ENCODE measurements at regions not wholly inside any gene's neighbourhood (a gene's known extent, or its start where the extent isn't known, plus 50 kb on each side); places are given as distances from the start of the nearest gene placed in this dataset.

DNA sequence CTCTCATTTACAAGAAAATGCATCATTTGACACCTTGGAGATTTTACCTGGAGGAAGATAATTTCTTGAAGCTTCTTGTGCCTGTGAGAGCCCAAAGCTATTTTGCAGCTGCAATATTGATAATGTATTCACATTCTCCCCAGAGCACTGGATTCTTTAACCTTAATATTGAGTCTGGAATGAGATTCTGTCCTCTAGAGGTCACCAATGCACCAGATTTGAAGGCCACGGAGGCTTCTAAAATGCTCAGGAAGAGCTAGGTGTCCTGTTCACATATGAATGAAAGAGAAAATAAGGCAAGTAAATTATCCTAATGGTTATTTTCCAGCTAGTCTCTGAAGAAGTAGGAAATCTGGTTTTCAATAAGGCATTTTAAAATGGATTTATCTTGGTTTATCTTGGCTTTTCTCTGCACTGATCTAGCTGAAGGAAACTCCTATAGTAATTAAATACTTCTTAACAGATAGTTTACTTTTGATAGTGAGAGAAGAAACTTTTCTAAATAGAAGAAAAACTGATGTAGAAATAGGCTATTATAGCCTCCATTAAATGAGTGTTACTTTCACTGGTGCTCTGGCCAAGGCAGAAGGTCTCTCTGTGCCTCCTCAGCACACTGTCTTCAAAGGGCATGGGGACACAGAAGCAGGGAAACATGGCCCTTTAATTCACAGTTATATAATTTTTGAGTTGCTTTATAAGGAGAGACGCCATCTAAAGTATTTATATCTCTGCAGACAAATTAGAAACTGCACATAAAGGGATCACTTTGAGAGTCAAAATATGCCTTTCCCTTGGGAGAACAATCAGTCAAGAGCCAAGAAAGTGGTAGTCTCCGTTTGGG is 297.0 kb upstream of the ACTBL2 start:
- intact Hi-C loops (cut with micrococcal nuclease): loop anchor here (2.0 to 10.0 kb wide), 2 partner anchors 485 to 681 kb away; partner anchors contain the start of gene PLK2
- peaks cover 16% of the 10 kb centered on the region for H3K27me3 Mint-ChIP-seq (ENCODE audit: low read depth)
- no peaks in the 10 kb centered on the region for H3K4me1 Mint-ChIP-seq (ENCODE audit: low read depth)
- no peaks in the 10 kb centered on the region for H3K9me3 Mint-ChIP-seq
- H3K4me3 Mint-ChIP-seq (ENCODE audit: low read depth): no peak overlapping the region
- no peaks in the 10 kb centered on the region for H3K36me3 Mint-ChIP-seq (ENCODE audit: low read depth)
- H3K27ac Mint-ChIP-seq: no peak overlapping the region
- DNase-seq (ENCODE audit: low spot score): no peak

DNA sequence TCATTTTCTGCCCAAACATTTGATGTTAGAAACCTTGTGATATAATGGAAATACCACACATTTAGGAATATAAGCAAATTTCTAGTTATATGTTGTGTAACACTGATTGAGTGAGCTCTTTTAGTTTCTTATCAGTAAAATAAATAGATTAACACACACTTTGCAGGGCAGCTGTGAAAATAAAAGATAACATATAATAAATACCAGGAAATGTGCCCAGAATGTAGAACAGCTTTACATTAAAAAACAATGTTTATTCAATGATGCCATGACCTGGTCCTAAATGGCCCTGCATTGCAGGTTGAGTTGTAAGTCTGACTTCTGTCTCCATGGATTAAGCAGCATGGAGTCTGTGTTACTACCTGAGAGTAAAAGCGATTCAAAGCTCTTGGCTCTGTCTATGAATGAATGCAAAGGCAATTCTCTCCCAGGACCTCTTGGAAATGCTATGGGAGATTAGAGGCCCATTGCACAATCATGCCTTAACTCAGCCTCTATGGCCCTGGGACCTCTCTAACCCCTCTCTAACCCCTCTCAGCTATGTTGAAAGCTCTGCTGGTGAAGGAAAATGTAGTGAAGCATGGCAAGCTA is 296.0 kb upstream of the ACTBL2 start:
- Mint-ChIP-seq H3K36me3 (ENCODE audit: low read depth) (no peaks in the 10 kb centered on the region), H3K4me1 (ENCODE audit: low read depth) (no peaks in the 10 kb centered on the region), H3K27me3 (ENCODE audit: low read depth) (peaks cover 16% of the 10 kb centered on the region), H3K9me3 (no peaks in the 10 kb centered on the region), H3K4me3 (ENCODE audit: low read depth) (no peak overlapping the region), H3K27ac (no peak overlapping the region)
- intact Hi-C loops (cut with micrococcal nuclease): loop anchor here (2.0 to 10.0 kb wide), 2 partner anchors 484 to 682 kb away; partner anchors contain the start of gene PLK2
- DNase-seq (ENCODE audit: low spot score): no peak

DNA sequence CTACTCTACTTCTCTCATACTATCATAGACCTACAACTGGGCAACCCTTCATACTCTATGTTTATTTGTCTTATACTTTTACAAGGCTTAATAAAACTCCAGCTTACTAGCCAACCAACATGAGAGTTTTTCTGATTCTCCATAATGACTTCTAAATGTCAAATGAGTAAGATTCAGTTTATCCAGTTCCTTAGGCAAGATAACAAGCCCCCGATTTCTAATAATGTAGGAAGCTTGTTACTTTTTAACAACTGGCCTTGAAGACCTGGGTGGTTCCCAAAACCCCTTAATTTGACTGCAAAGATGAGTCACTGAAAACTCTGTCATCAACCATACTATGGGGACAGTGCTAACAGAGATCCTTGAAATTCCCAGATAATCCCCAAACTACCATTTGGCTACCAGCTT is 294.6 kb upstream of the ACTBL2 start:
- Mint-ChIP-seq H3K27ac (no peak overlapping the region), H3K36me3 (ENCODE audit: low read depth) (no peaks in the 10 kb centered on the region), H3K4me1 (ENCODE audit: low read depth) (no peaks in the 10 kb centered on the region), H3K27me3 (ENCODE audit: low read depth) (peaks cover 16% of the 10 kb centered on the region), H3K9me3 (no peaks in the 10 kb centered on the region), H3K4me3 (ENCODE audit: low read depth) (no peak overlapping the region)
- intact Hi-C loops (cut with micrococcal nuclease): loop anchor here (10.0 kb wide), 1 partner anchor 482 kb away; no protein-coding TSS in a partner anchor
- DNase-seq (ENCODE audit: low spot score): no peak

DNA sequence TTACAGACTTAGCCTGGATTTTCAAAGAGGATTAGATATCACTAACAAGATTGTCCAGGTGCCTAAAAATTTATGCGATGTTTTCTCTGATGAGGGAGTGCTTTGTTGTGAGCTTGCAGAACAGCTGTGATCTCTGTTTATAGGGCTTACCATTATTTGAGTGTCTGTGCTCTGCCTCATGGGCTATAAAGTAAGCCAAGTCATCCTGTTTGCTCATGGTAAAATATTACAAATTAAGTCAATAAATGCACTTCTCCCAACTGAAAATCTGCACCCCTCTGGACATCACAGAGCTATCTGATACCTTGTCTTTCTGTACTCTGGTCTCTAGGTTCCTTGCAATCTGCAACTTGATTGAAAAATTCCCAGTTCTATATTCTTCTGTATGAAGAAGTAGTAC is 293.4 kb upstream of the ACTBL2 start:
- DNase-seq (ENCODE audit: low spot score): no peak
- no peak overlapping the region for H3K4me3 Mint-ChIP-seq (ENCODE audit: low read depth)
- intact Hi-C loops (cut with micrococcal nuclease): loop anchor here (10.0 kb wide), 1 partner anchor 481 kb away; no protein-coding TSS in a partner anchor
- H3K9me3 Mint-ChIP-seq: no peaks in the 10 kb centered on the region
- no peaks in the 10 kb centered on the region for H3K36me3 Mint-ChIP-seq (ENCODE audit: low read depth)
- H3K27me3 Mint-ChIP-seq (ENCODE audit: low read depth): peaks cover 12% of the 10 kb centered on the region
- no peaks in the 10 kb centered on the region for H3K4me1 Mint-ChIP-seq (ENCODE audit: low read depth)
- H3K27ac Mint-ChIP-seq: no peak overlapping the region

DNA sequence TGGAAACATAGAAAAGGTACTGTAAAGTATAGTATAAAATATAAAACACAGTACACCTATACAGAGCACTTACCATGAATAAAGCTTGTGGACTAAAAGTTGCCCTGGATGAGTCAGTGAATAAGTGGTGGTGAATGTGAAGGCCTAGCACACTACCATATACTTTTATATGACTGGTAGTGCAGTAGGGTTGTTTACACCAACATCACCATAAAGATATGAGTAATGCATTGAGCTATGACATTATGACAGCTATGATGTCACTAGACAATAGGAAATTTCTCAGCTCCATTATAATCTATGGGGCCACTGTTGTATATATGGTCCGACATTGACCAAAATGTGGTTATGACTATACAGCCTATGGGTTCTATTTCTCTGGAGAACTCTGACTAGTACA is 291.8 kb upstream of the ACTBL2 start:
- H3K36me3 Mint-ChIP-seq (ENCODE audit: low read depth): no peaks in the 10 kb centered on the region
- H3K9me3 Mint-ChIP-seq: no peaks in the 10 kb centered on the region
- H3K27ac Mint-ChIP-seq: no peak overlapping the region
- intact Hi-C loops (cut with micrococcal nuclease): loop anchor here (10.0 kb wide), 1 partner anchor 480 kb away; no protein-coding TSS in a partner anchor
- DNase-seq (ENCODE audit: low spot score): no peak
- no peaks in the 10 kb centered on the region for H3K4me1 Mint-ChIP-seq (ENCODE audit: low read depth)
- H3K4me3 Mint-ChIP-seq (ENCODE audit: low read depth): no peak overlapping the region
- peaks cover 9% of the 10 kb centered on the region for H3K27me3 Mint-ChIP-seq (ENCODE audit: low read depth)

DNA sequence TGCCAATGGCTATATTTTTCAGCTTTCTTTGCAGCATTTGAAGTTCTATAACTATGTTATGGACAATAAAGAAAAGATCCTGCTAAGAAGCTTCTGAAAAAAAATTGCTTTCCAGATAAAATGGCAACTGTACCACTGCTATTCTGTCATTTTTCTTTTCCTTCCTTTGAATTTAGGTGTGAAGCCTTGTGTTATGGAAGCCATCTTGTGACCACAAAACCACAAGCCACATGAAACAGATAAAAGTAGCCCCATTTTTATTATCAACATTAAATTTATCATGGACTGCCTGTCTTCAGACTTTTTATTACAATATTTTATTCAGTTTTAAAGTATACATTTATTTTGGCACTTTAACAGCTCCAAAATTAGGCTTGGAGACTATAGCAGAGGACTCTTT is 289.9 kb upstream of the ACTBL2 start:
- intact Hi-C loops (cut with micrococcal nuclease): loop anchor here (10.0 kb wide), 1 partner anchor 478 kb away; no protein-coding TSS in a partner anchor
- H3K4me3 Mint-ChIP-seq (ENCODE audit: low read depth): no peak overlapping the region

DNA sequence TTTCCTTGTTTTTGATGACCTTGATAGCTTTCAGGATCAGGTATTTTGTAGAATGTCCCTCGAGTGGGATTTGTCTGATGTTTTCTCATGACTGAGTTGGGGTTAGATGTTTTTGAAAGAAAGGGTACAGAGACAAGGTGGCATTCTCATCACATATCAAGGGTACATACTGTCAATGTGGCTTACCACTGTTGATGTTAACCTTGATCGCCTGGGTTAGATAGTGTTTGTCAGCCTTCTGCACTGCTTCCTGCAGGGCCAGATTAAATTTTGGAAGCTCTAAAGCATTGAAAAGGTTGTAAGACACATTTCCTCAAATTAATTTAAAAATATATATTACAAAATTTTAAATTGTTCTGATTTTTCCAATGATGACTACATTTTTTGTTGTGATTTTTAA is 287.4 kb upstream of the ACTBL2 start:
- H3K4me1 Mint-ChIP-seq (ENCODE audit: low read depth): no peaks in the 10 kb centered on the region

More for the DNA sequence above, 289.9 kb upstream of the ACTBL2 start:
- H3K9me3 Mint-ChIP-seq: no peaks in the 10 kb centered on the region
- DNase-seq (ENCODE audit: low spot score): no peak
- no peaks in the 10 kb centered on the region for H3K36me3 Mint-ChIP-seq (ENCODE audit: low read depth)
- no peaks in the 10 kb centered on the region for H3K4me1 Mint-ChIP-seq (ENCODE audit: low read depth)
- peaks cover 7% of the 10 kb centered on the region for H3K27me3 Mint-ChIP-seq (ENCODE audit: low read depth)
- no peak overlapping the region for H3K27ac Mint-ChIP-seq

DNA sequence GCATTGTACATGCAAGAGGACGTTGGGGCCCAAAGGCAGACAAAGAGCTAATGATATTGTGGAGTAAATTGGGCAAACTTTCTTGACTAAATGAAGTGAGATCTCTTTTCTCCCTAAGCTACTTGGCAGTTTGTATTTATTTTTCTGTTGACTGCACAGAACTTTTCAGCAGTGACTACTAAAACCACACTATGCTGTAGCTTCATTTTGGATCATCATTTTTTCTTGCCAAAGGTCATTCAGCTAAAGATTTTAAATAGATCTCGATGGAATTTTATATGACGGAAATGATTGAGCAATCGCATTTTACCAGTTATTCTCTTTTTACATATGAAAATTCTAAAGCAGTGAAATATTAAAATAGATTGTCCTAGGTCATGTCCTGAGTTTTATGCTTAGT is 286.1 kb upstream of the ACTBL2 start:
- intact Hi-C loops (cut with micrococcal nuclease): no loop called here
- no peaks in the 10 kb centered on the region for H3K4me1 Mint-ChIP-seq (ENCODE audit: low read depth)
- H3K9me3 Mint-ChIP-seq: no peaks in the 10 kb centered on the region
- H3K27me3 Mint-ChIP-seq (ENCODE audit: low read depth): no peaks in the 10 kb centered on the region
- no peaks in the 10 kb centered on the region for H3K36me3 Mint-ChIP-seq (ENCODE audit: low read depth)
- no peak overlapping the region for H3K27ac Mint-ChIP-seq
- no peak overlapping the region for H3K4me3 Mint-ChIP-seq (ENCODE audit: low read depth)
- DNase-seq (ENCODE audit: low spot score): no peak

More for the DNA sequence above, 287.4 kb upstream of the ACTBL2 start:
- Mint-ChIP-seq H3K27me3 (ENCODE audit: low read depth) (no peaks in the 10 kb centered on the region), H3K36me3 (ENCODE audit: low read depth) (no peaks in the 10 kb centered on the region), H3K4me3 (ENCODE audit: low read depth) (no peak overlapping the region), H3K9me3 (no peaks in the 10 kb centered on the region), H3K27ac (no peak overlapping the region)
- intact Hi-C loops (cut with micrococcal nuclease): loop anchor here (10.0 kb wide), 1 partner anchor 475 kb away; no protein-coding TSS in a partner anchor
- no peak for DNase-seq (ENCODE audit: low spot score)

DNA sequence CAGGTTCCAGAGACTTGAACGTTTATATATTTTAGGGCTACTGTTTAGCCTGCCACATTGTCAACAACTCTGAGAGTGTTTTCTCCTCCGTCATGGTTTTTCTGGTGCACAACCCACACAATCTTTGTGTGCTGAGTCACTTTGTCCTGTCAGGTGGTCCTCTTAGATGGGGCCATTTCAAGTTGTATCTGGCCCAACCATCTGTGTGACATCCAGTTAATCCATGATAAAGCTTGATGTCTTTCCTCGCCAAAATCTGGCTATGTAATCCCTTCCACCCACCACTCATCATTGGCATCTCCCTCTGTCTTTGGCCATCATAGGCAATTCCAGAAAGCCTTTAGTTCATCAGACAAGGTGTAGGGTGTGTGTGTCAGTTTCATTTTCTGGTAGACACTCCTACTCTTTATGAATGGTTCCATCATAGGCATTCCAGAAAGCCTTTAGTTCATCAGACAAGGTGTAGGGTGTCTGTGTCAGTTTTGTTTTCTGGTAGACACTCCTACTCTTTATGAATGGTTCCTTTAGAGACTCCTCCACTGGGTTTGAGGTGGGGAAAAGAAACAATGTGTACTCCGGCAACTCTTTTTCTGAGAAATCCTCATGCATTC is 282.0 kb upstream of the ACTBL2 start:
- no peaks in the 10 kb centered on the region for H3K27me3 Mint-ChIP-seq (ENCODE audit: low read depth)
- H3K4me1 Mint-ChIP-seq (ENCODE audit: low read depth): no peaks in the 10 kb centered on the region
- no peak for DNase-seq (ENCODE audit: low spot score)
- H3K9me3 Mint-ChIP-seq: no peaks in the 10 kb centered on the region
- H3K36me3 Mint-ChIP-seq (ENCODE audit: low read depth): no peaks in the 10 kb centered on the region
- intact Hi-C loops (cut with micrococcal nuclease): no loop called here
- H3K4me3 Mint-ChIP-seq (ENCODE audit: low read depth): no peak overlapping the region
- no peak overlapping the region for H3K27ac Mint-ChIP-seq

DNA sequence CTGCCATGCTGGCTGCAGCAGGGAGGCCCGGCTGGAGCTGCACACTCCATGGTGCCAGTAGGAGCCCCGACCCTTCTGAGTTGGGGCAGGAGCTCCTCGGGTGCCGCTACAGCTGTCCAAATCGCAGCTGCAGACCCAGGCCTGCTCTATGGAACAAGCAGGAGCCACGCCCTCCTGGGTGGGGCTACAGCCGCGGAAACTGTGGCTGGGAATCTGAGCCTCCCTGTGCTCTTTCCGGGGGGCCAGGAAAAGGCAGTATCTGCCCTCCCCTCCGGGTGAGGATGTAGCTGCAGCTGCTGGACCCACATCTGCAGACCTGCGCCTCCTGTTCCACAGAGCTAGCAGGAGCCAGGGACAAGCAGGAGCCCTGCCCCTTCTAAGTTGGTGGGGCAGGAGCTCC is 278.9 kb upstream of the ACTBL2 start:
- Mint-ChIP-seq H3K27ac (no peak overlapping the region), H3K9me3 (no peaks in the 10 kb centered on the region), H3K4me1 (ENCODE audit: low read depth) (no peaks in the 10 kb centered on the region), H3K27me3 (ENCODE audit: low read depth) (no peaks in the 10 kb centered on the region), H3K4me3 (ENCODE audit: low read depth) (no peak overlapping the region), H3K36me3 (ENCODE audit: low read depth) (no peaks in the 10 kb centered on the region)
- DNase-seq (ENCODE audit: low spot score): no peak
- intact Hi-C loops (cut with micrococcal nuclease): no loop called here

DNA sequence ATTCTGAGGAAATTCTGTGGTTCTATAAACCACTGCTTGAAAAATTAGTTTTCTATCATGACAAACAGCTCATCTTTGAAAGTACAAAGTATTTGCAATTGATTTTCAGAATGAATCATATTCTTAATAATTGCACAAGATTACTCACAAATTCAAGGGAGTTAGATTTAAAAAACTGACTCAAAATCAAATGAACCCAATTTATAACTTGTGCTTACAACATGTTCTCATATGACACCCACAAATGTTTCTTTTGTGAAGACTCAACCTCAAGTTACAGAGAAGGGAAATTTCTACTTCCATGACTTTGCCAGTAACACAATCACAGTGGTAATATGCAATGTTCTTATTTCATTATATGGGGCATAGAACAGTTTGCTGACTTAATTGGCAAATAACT is 272.0 kb upstream of the ACTBL2 start:
- Mint-ChIP-seq H3K36me3 (ENCODE audit: low read depth) (no peaks in the 10 kb centered on the region), H3K4me1 (ENCODE audit: low read depth) (no peaks in the 10 kb centered on the region), H3K27ac (no peak overlapping the region), H3K27me3 (ENCODE audit: low read depth) (no peaks in the 10 kb centered on the region), H3K9me3 (no peaks in the 10 kb centered on the region), H3K4me3 (ENCODE audit: low read depth) (no peak overlapping the region)
- DNase-seq (ENCODE audit: low spot score): no peak
- intact Hi-C loops (cut with micrococcal nuclease): no loop called here

DNA sequence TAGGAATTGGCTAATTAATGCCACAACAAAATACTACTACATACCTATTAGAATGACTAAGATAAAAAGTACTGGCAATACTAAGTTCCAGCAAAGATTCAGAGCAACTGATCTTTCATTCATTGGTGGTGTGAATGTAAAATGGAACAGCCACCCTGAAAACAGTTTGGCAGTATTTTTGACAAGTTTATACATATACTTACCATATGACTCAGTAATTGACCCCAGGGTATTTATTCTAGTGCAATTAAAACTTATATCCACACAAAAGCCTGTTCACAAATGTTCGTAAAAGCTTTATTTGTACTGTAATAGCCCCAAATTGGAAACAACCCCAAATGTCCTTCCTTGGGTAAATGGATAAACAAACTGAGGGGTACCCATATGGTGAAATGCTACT is 270.8 kb upstream of the ACTBL2 start:
- Mint-ChIP-seq H3K4me1 (ENCODE audit: low read depth) (no peaks in the 10 kb centered on the region), H3K27me3 (ENCODE audit: low read depth) (no peaks in the 10 kb centered on the region), H3K9me3 (no peaks in the 10 kb centered on the region), H3K36me3 (ENCODE audit: low read depth) (no peaks in the 10 kb centered on the region), H3K4me3 (ENCODE audit: low read depth) (no peak overlapping the region), H3K27ac (no peak overlapping the region)
- intact Hi-C loops (cut with micrococcal nuclease): no loop called here
- DNase-seq (ENCODE audit: low spot score): no peak

DNA sequence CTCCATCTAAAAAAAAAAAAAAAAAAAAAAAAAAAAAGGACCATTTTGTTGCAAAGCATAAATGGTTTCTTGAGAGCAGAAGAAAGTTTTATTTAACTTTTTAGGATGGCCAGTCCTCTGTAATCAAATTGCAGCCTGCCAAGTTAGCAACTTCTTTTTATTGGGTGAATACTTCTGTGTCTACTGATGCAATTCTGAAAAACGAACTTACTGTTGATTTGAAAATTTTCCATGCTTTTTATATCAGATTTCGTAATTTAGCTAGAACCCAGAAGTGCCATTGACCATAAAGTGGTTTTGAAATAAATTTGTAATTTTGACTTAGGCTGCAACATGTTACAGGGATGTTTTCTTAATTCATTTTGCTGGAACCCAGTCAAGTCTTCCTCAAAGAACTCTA is 269.1 kb upstream of the ACTBL2 start:
- Mint-ChIP-seq H3K4me1 (ENCODE audit: low read depth) (no peaks in the 10 kb centered on the region), H3K9me3 (no peaks in the 10 kb centered on the region), H3K27me3 (ENCODE audit: low read depth) (peaks cover 3% of the 10 kb centered on the region), H3K36me3 (ENCODE audit: low read depth) (no peaks in the 10 kb centered on the region), H3K27ac (no peak overlapping the region), H3K4me3 (ENCODE audit: low read depth) (no peak overlapping the region)
- intact Hi-C loops (cut with micrococcal nuclease): no loop called here
- no peak for DNase-seq (ENCODE audit: low spot score)
